ENCODE measurements at regions not wholly inside any gene's neighbourhood (a gene's known extent, or its start where the extent isn't known, plus 50 kb on each side); places are given as distances from the start of the nearest gene placed in this dataset.

- no peak overlapping the region for H3K4me3 ChIP-seq (ENCODE audit: low read depth in 1 of 5, low read length in 5 of 5)
- H3K9ac ChIP-seq (ENCODE audit: low read length in 5 of 5) = no peak overlapping the region
- H3K9me3 ChIP-seq (ENCODE audit: control insufficient read depth in 5 of 5, low read length in 5 of 5) = peaks cover 0 to 4% (median 0%) of the 10 kb centered on the region in 5 donors
- no peak overlapping the region for H3K27ac ChIP-seq (ENCODE audit: low read depth, low read length)
- peaks cover 0 to 3% (median under 1%) of the 10 kb centered on the region in 5 donors for H3K4me1 ChIP-seq (ENCODE audit: control insufficient read depth in 5 of 5, insufficient read depth in 5 of 5, low read length in 5 of 5)
- H3K27me3 ChIP-seq (ENCODE audit: control insufficient read depth in 5 of 5, insufficient read depth in 4 of 5, low read length in 5 of 5) = no peaks in the 10 kb centered on the region
- H3K36me3 ChIP-seq (ENCODE audit: control insufficient read depth in 5 of 5, insufficient read depth in 5 of 5, low read length in 5 of 5) = no peaks in the 10 kb centered on the region
Measured at GRCh38 chr14:55734731-55735130, 154.7 kb downstream of the KTN1 start.

GRCh38 chr14:55739967-55740648 lies 160.1 kb downstream of the KTN1 start:
- H3K9ac ChIP-seq (ENCODE audit: low read length in 5 of 5) = no peak overlapping the region
- H3K4me1 ChIP-seq (ENCODE audit: control insufficient read depth in 5 of 5, insufficient read depth in 5 of 5, low read length in 5 of 5) = peaks cover 0 to 16% (median 12%) of the 10 kb centered on the region in 5 donors
- no peaks in the 10 kb centered on the region for H3K36me3 ChIP-seq (ENCODE audit: control insufficient read depth in 5 of 5, insufficient read depth in 5 of 5, low read length in 5 of 5)
- no peak overlapping the region for H3K4me3 ChIP-seq (ENCODE audit: low read depth in 1 of 5, low read length in 5 of 5)
- no peaks in the 10 kb centered on the region for H3K27me3 ChIP-seq (ENCODE audit: control insufficient read depth in 5 of 5, insufficient read depth in 4 of 5, low read length in 5 of 5)
- no peak overlapping the region for H3K27ac ChIP-seq (ENCODE audit: low read depth, low read length)
- peaks cover 0 to 4% (median 0%) of the 10 kb centered on the region in 5 donors for H3K9me3 ChIP-seq (ENCODE audit: control insufficient read depth in 5 of 5, low read length in 5 of 5)

DNA sequence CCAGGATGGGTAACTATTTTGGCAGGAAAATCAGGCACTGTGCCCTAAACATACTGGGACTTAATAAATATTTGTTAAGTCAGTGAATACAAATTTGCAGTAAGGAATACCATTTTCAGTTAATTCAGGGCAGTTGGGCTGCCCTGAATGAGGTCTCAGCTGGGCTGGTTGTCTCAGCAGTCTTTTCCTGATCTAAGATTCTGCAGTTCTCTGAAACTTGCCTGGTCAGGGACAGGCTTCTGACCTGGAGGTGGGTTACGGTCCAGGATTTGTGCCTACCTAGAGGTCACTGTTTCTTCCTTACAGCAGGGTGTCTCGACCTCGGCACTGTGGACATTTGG lies 160.6 kb downstream of the KTN1 start:
- Histone ChIP-seq H3K27me3 (ENCODE audit: control insufficient read depth in 5 of 5, insufficient read depth in 4 of 5, low read length in 5 of 5) (no peaks in the 10 kb centered on the region), H3K4me1 (ENCODE audit: control insufficient read depth in 5 of 5, insufficient read depth in 5 of 5, low read length in 5 of 5) (peaks cover 0 to 16% (median 12%) of the 10 kb centered on the region in 5 donors), H3K4me3 (ENCODE audit: low read depth in 1 of 5, low read length in 5 of 5) (no peak overlapping the region), H3K36me3 (ENCODE audit: control insufficient read depth in 5 of 5, insufficient read depth in 5 of 5, low read length in 5 of 5) (no peaks in the 10 kb centered on the region), H3K27ac (ENCODE audit: low read depth, low read length) (no peak overlapping the region), H3K9me3 (ENCODE audit: control insufficient read depth in 5 of 5, low read length in 5 of 5) (peaks cover 0 to 4% (median 0%) of the 10 kb centered on the region in 5 donors), H3K9ac (ENCODE audit: low read length in 5 of 5) (no peak overlapping the region)

GRCh38 chr14:55741240-55741639 lies 161.2 kb downstream of the KTN1 start:
- Histone ChIP-seq H3K4me1 (ENCODE audit: control insufficient read depth in 5 of 5, insufficient read depth in 5 of 5, low read length in 5 of 5) (peaks cover 0 to 16% (median 12%) of the 10 kb centered on the region in 5 donors), H3K27me3 (ENCODE audit: control insufficient read depth in 5 of 5, insufficient read depth in 4 of 5, low read length in 5 of 5) (no peaks in the 10 kb centered on the region), H3K36me3 (ENCODE audit: control insufficient read depth in 5 of 5, insufficient read depth in 5 of 5, low read length in 5 of 5) (no peaks in the 10 kb centered on the region), H3K9me3 (ENCODE audit: control insufficient read depth in 5 of 5, low read length in 5 of 5) (no peaks in the 10 kb centered on the region), H3K4me3 (ENCODE audit: low read depth in 1 of 5, low read length in 5 of 5) (no peak overlapping the region), H3K9ac (ENCODE audit: low read length in 5 of 5) (no peak overlapping the region), H3K27ac (ENCODE audit: low read depth, low read length) (no peak overlapping the region)

DNA sequence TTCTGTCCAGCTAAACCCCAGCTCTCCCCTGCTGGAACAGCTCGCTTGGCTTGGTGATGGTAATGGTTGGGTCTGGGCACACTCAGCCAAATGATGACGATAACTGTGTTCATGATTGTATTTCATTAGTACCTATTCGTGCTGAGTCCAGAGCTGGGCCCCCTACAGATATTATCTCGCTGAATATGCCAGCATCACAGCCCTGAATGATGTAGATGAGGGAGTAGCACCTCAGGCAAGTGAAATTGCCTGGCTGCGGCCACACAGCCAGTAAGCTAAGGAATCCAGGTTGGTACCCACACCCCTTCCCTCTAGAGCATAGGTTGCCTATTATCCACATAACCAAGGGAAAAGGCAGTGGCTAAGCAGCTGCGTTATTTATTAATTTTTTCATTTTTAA lies 163.5 kb downstream of the KTN1 start:
- Histone ChIP-seq H3K4me3 (ENCODE audit: low read depth in 1 of 5, low read length in 5 of 5) (no peak overlapping the region), H3K27me3 (ENCODE audit: control insufficient read depth in 5 of 5, insufficient read depth in 4 of 5, low read length in 5 of 5) (no peaks in the 10 kb centered on the region), H3K4me1 (ENCODE audit: control insufficient read depth in 5 of 5, insufficient read depth in 5 of 5, low read length in 5 of 5) (peaks cover 0 to 16% (median 12%) of the 10 kb centered on the region in 5 donors), H3K9ac (ENCODE audit: low read length in 5 of 5) (no peak overlapping the region), H3K36me3 (ENCODE audit: control insufficient read depth in 5 of 5, insufficient read depth in 5 of 5, low read length in 5 of 5) (no peaks in the 10 kb centered on the region), H3K9me3 (ENCODE audit: control insufficient read depth in 5 of 5, low read length in 5 of 5) (no peaks in the 10 kb centered on the region), H3K27ac (ENCODE audit: low read depth, low read length) (no peak overlapping the region)

DNA sequence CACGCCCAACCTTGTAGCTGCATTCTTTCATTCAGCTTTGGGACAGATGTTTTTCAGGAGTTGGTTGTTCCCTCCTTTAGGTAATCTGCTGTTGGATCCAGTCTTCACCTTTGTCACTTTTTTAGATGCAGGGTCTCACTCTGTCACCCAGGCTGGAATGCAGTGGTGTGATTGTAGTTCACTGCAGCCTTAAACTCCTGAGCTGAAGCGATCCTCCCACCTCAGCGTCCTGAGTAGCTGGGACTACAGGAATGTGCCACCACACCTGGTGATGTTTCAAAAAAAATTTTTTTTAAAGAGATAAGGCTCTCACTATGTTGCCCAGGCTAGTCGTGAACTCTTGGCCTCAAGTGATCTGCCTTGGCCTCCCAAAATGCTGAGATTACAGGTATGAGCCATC lies 164.3 kb downstream of the KTN1 start:
- H3K27me3 ChIP-seq (ENCODE audit: control insufficient read depth in 5 of 5, insufficient read depth in 4 of 5, low read length in 5 of 5) = no peaks in the 10 kb centered on the region
- no peak overlapping the region for H3K9ac ChIP-seq (ENCODE audit: low read length in 5 of 5)
- no peak overlapping the region for H3K27ac ChIP-seq (ENCODE audit: low read depth, low read length)
- H3K4me1 ChIP-seq (ENCODE audit: control insufficient read depth in 5 of 5, insufficient read depth in 5 of 5, low read length in 5 of 5) = peaks cover 0 to 19% (median 12%) of the 10 kb centered on the region in 5 donors
- no peaks in the 10 kb centered on the region for H3K9me3 ChIP-seq (ENCODE audit: control insufficient read depth in 5 of 5, low read length in 5 of 5)
- H3K36me3 ChIP-seq (ENCODE audit: control insufficient read depth in 5 of 5, insufficient read depth in 5 of 5, low read length in 5 of 5) = no peaks in the 10 kb centered on the region
- H3K4me3 ChIP-seq (ENCODE audit: low read depth in 1 of 5, low read length in 5 of 5) = no peak overlapping the region

- Histone ChIP-seq H3K9me3 (ENCODE audit: control insufficient read depth in 5 of 5, low read length in 5 of 5) (no peaks in the 10 kb centered on the region), H3K9ac (ENCODE audit: low read length in 5 of 5) (no peak overlapping the region), H3K27ac (ENCODE audit: low read depth, low read length) (no peak overlapping the region), H3K4me3 (ENCODE audit: low read depth in 1 of 5, low read length in 5 of 5) (no peak overlapping the region), H3K4me1 (ENCODE audit: control insufficient read depth in 5 of 5, insufficient read depth in 5 of 5, low read length in 5 of 5) (peaks cover 0 to 6% (median 0%) of the 10 kb centered on the region in 5 donors), H3K36me3 (ENCODE audit: control insufficient read depth in 5 of 5, insufficient read depth in 5 of 5, low read length in 5 of 5) (no peaks in the 10 kb centered on the region), H3K27me3 (ENCODE audit: control insufficient read depth in 5 of 5, insufficient read depth in 4 of 5, low read length in 5 of 5) (no peaks in the 10 kb centered on the region)
Measured at GRCh38 chr14:55745906-55746305, 165.9 kb downstream of the KTN1 start.

- H3K9ac ChIP-seq (ENCODE audit: low read length in 5 of 5) = no peak overlapping the region
- H3K4me3 ChIP-seq (ENCODE audit: low read depth in 1 of 5, low read length in 5 of 5) = no peak overlapping the region
- no peaks in the 10 kb centered on the region for H3K9me3 ChIP-seq (ENCODE audit: control insufficient read depth in 5 of 5, low read length in 5 of 5)
- H3K27me3 ChIP-seq (ENCODE audit: control insufficient read depth in 5 of 5, insufficient read depth in 4 of 5, low read length in 5 of 5) = no peaks in the 10 kb centered on the region
- peaks cover 0 to 5% (median 0%) of the 10 kb centered on the region in 5 donors for H3K4me1 ChIP-seq (ENCODE audit: control insufficient read depth in 5 of 5, insufficient read depth in 5 of 5, low read length in 5 of 5)
- H3K36me3 ChIP-seq (ENCODE audit: control insufficient read depth in 5 of 5, insufficient read depth in 5 of 5, low read length in 5 of 5) = no peaks in the 10 kb centered on the region
- H3K27ac ChIP-seq (ENCODE audit: low read depth, low read length) = no peak overlapping the region
Measured at GRCh38 chr14:55746558-55746957, 166.6 kb downstream of the KTN1 start.

DNA sequence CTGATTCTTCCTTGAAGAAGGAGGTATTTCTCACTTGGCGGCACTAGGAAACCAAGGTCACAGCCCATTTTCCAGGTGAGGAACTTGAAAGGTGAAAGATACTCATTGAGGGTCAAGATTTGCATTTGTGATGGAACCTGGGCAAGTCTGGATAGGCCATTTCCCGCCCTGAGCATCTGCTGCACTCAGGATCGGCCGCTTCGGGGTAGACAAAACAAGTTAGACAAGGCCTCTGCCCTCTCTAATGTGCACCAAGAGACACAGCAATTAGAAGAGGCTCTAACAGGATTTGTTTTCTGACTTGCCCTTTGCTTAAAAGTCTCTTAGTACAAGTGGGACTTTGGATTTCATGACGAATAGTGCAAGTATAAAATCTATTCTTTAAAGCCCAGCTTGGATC lies 167.2 kb downstream of the KTN1 start:
- Histone ChIP-seq H3K27me3 (ENCODE audit: control insufficient read depth in 5 of 5, insufficient read depth in 4 of 5, low read length in 5 of 5) (no peaks in the 10 kb centered on the region), H3K4me3 (ENCODE audit: low read depth in 1 of 5, low read length in 5 of 5) (no peak overlapping the region), H3K9ac (ENCODE audit: low read length in 5 of 5) (no peak overlapping the region), H3K27ac (ENCODE audit: low read depth, low read length) (no peak overlapping the region), H3K4me1 (ENCODE audit: control insufficient read depth in 5 of 5, insufficient read depth in 5 of 5, low read length in 5 of 5) (peaks cover 0 to 5% (median 0%) of the 10 kb centered on the region in 5 donors), H3K36me3 (ENCODE audit: control insufficient read depth in 5 of 5, insufficient read depth in 5 of 5, low read length in 5 of 5) (no peaks in the 10 kb centered on the region), H3K9me3 (ENCODE audit: control insufficient read depth in 5 of 5, low read length in 5 of 5) (no peaks in the 10 kb centered on the region)

DNA sequence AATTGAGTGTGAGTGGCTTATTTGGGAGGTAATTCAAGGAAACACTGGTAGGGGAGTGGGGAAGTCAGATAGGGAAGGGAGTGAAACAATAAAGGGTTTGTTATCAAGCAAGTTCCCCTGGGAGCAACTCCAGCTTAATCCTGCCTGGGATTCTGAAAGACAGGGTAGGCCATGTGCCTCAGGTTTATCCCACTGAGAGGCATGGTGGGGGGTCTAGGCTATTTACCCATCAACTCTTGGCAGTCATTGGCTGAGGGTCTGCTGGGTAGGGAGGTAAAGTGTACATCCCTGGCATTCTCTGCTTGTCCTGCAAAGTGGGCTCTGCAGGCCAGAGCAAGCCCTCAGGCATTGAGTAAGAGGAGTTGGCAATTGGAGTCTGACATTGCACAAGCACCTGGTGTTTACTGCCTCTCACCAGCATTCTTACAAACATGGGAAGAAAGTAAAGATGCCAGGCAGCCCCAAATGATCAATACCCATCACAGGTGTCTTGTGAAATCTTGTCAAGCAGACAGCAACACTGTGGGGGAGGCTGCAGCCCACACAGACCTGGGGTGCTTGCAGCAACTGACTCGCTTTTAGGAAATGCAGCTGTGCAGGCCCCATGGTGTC lies 169.3 kb downstream of the KTN1 start:
- Histone ChIP-seq H3K9ac (ENCODE audit: low read length in 5 of 5) (no peak overlapping the region), H3K9me3 (ENCODE audit: control insufficient read depth in 5 of 5, low read length in 5 of 5) (no peaks in the 10 kb centered on the region), H3K4me1 (ENCODE audit: control insufficient read depth in 5 of 5, insufficient read depth in 5 of 5, low read length in 5 of 5) (peaks cover 0 to 11% (median 5%) of the 10 kb centered on the region in 5 donors), H3K27ac (ENCODE audit: low read depth, low read length) (no peak overlapping the region), H3K36me3 (ENCODE audit: control insufficient read depth in 5 of 5, insufficient read depth in 5 of 5, low read length in 5 of 5) (no peaks in the 10 kb centered on the region), H3K27me3 (ENCODE audit: control insufficient read depth in 5 of 5, insufficient read depth in 4 of 5, low read length in 5 of 5) (no peaks in the 10 kb centered on the region), H3K4me3 (ENCODE audit: low read depth in 1 of 5, low read length in 5 of 5) (no peak overlapping the region)

All from subcutaneous abdominal adipose tissue (tissue), 5 donors.